ENCODE measurements at regions not wholly inside any gene's neighbourhood (a gene's known extent, or its start where the extent isn't known, plus 50 kb on each side); places are given as distances from the start of the nearest gene placed in this dataset.
"Not testable (repeated sequence)": the region's sequence is repeated elsewhere in the genome, so short reads cannot be mapped to it uniquely, and the experiment has no call there.

DNA sequence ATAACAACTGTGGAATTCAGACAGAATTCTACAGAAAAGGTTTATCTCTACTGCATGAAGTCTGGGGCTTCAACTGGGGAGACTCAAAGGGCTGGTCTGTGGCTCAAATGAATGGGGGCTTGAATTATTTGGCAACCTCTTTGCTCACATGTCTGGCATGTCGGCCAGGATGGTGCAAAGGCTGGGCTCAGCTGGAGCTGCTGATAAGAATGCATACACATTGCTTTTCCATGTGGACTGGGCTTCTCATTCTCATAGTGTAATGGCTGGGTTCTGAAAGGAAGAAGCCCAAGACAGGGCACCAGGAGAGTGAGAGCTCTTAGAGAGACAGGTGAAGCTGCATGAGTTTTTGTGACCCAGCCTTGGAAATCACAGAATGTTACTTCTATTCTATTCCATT lies 194.3 kb upstream of the SGO1 start:
- H3K27ac Mint-ChIP-seq, result no peak overlapping the region

DNA sequence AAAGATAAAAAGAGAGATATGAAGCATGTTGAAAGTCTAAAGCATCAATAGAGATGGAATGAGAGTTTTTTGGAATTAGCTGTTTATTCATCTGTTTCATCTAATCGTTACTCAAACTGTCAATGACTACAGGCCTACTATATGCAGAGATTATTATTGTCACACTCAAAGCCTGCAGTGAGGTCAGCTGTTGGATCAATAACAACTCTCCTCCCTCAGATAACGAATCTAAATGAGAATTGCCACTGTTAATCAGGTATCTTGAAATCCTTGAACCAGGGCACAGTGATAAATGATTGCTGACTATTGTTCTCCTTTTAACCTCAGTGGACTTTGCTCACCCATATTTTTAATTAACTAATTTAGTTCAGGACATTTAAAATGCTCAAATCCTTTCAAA lies 192.3 kb upstream of the SGO1 start:
- H3K27me3 Mint-ChIP-seq (ENCODE audit: low read depth), result no peaks in the 10 kb centered on the region
- H3K36me3 Mint-ChIP-seq, result no peaks in the 10 kb centered on the region
- no peak for DNase-seq (ENCODE audit: low spot score in 2 of 2, unreplicated experiment in 2 of 2)
- no peak overlapping the region for H3K4me3 Mint-ChIP-seq
- TF ChIP-seq, protein P1, sequence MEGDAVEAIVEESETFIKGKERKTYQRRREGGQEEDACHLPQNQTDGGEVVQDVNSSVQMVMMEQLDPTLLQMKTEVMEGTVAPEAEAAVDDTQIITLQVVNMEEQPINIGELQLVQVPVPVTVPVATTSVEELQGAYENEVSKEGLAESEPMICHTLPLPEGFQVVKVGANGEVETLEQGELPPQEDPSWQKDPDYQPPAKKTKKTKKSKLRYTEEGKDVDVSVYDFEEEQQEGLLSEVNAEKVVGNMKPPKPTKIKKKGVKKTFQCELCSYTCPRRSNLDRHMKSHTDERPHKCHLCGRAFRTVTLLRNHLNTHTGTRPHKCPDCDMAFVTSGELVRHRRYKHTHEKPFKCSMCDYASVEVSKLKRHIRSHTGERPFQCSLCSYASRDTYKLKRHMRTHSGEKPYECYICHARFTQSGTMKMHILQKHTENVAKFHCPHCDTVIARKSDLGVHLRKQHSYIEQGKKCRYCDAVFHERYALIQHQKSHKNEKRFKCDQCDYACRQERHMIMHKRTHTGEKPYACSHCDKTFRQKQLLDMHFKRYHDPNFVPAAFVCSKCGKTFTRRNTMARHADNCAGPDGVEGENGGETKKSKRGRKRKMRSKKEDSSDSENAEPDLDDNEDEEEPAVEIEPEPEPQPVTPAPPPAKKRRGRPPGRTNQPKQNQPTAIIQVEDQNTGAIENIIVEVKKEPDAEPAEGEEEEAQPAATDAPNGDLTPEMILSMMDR (IDR thresholded peaks at IDR 0.05; ENCODE audit: unreplicated experiment), result no peak
- H3K9me3 Mint-ChIP-seq, result no peaks in the 10 kb centered on the region
- H3K27ac Mint-ChIP-seq, result no peak overlapping the region
- peaks cover 6% of the 10 kb centered on the region for H3K4me1 Mint-ChIP-seq

More for the DNA sequence above, 194.3 kb upstream of the SGO1 start:
- Mint-ChIP-seq H3K36me3 (no peaks in the 10 kb centered on the region), H3K4me1 (peaks cover 6% of the 10 kb centered on the region), H3K27me3 (ENCODE audit: low read depth) (no peaks in the 10 kb centered on the region), H3K4me3 (no peak overlapping the region), H3K9me3 (peaks cover 4% of the 10 kb centered on the region)
- TF ChIP-seq, protein P1 (IDR thresholded peaks at IDR 0.05; ENCODE audit: unreplicated experiment), result no peak
- no peak for DNase-seq (ENCODE audit: low spot score in 2 of 2, unreplicated experiment in 2 of 2)

DNA sequence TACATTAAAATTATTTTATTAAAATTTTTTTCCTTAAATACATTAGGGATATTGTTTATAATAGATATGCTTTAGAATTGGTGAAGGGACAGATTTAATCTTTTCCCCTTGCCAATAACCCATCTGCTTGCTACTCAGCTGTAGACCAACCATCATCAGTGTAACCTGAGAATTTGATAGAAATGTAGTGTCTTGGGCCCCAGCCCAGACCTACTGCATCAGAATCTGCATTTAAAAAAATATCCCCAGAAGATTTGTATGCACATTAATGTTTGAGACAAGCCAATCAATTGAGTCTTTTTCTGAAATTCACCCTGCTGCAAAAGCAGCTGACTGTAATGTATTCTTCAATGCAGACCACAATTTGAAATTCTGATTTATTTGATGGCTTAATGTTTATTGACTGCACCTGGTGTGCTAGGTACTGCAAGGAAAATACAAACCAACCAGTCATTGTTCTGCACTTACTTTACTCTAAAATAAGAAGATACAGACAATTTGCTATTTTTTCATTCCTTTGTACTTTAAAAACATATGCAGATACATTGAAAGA lies 190.7 kb upstream of the SGO1 start:
- no peak overlapping the region for H3K4me3 Mint-ChIP-seq

DNA sequence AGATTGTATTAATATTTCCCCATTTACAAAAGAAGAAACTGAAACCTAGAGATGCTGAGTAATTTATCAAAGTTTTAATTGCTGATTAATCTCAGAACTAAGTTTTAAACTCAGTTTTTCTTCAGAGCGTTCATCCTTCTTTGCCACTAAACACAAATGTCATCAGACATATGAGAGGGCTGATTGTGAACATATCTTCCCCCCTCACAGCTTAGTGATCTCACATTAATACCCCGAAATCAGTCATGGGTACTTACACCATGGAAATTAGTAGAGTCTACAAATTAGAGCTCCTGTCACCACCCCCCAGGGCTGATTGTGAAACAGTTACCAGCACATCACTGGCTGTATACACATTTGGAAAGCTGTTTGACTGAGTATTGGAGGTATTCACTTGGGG lies 189.3 kb upstream of the SGO1 start:
- DNase-seq (ENCODE audit: low spot score in 2 of 2, unreplicated experiment in 2 of 2), result no peak
- no peaks in the 10 kb centered on the region for H3K36me3 Mint-ChIP-seq
- H3K4me3 Mint-ChIP-seq, result no peak overlapping the region
- no peaks in the 10 kb centered on the region for H3K27me3 Mint-ChIP-seq (ENCODE audit: low read depth)
- H3K4me1 Mint-ChIP-seq, result peaks cover 6% of the 10 kb centered on the region
- no peak overlapping the region for H3K27ac Mint-ChIP-seq
- no peaks in the 10 kb centered on the region for H3K9me3 Mint-ChIP-seq
- TF ChIP-seq, protein P1 (IDR thresholded peaks at IDR 0.05; ENCODE audit: unreplicated experiment), result no peak

More for the DNA sequence above, 190.7 kb upstream of the SGO1 start:
- DNase-seq (ENCODE audit: low spot score in 2 of 2, unreplicated experiment in 2 of 2), result no peak
- Mint-ChIP-seq H3K27ac (no peak overlapping the region), H3K4me1 (peaks cover 6% of the 10 kb centered on the region), H3K27me3 (ENCODE audit: low read depth) (no peaks in the 10 kb centered on the region), H3K36me3 (no peaks in the 10 kb centered on the region), H3K9me3 (no peaks in the 10 kb centered on the region)
- TF ChIP-seq, protein P1 (IDR thresholded peaks at IDR 0.05; ENCODE audit: unreplicated experiment), result no peak

DNA sequence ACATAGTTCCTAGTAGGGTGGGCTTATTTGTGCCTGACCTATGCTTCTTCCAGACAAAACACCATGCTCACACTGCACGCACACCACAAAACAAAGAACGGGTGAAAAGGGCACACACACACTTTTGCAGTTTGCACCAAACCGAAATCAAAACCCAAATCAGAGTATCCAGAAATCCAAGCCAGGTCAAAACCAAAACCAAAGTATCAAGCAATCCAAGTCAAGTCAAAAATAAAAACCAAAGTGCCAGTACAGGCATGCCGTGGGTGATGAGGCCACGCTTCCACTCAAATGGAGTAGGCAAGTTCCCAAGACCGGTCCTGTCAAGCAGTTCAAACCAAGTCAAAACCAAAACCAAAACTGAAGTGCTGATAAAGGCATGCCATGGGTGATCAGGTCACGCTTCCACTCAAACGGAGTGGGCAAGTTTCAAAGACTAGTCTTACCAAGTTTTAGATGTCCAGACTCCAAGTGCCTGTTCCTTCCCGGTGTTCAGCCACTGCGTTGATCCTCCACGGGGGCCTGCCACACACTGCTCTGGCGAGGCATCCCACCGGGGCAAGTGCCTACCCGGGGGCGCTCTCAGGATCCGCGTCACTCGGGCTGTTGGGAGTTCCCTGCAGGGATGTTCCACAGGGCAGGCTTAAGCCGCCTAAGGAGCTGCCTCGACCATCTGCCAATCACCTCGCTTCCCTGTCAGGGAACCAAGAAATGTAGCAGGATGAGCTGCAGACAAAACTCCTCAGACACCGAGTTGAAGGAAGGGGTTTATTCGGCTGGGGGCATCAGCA lies 184.5 kb upstream of the SGO1 start:
- not testable (repeated sequence) for DNase-seq (ENCODE audit: low spot score in 2 of 2, unreplicated experiment in 2 of 2); H3K36me3 Mint-ChIP-seq; H3K27ac Mint-ChIP-seq; H3K9me3 Mint-ChIP-seq; H3K4me3 Mint-ChIP-seq; H3K27me3 Mint-ChIP-seq (ENCODE audit: low read depth); H3K4me1 Mint-ChIP-seq

DNA sequence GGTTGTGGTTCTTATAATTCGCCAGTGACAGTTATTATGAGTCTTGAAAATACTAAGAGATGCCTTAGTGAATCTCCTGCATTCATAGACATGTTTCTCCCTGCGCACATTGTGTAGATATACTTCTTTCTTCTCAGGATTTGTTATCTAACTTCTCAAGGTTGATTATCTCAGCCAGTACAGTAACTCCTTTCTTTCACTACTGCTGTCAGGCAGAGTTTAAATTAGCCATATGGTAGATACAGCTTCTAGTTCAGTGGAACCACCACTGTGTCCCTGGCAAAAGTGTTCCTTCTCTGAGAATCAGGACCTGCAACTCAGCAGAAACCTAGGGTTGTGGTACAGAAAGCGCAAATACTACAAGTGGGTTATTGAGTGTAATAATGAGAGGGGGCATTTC lies 175.0 kb upstream of the SGO1 start:
- Mint-ChIP-seq H3K27me3 (ENCODE audit: low read depth) (no peaks in the 10 kb centered on the region), H3K36me3 (no peaks in the 10 kb centered on the region), H3K27ac (no peak overlapping the region), H3K9me3 (peaks cover 17% of the 10 kb centered on the region), H3K4me3 (no peak overlapping the region), H3K4me1 (no peaks in the 10 kb centered on the region)
- no peak for DNase-seq (ENCODE audit: low spot score in 2 of 2, unreplicated experiment in 2 of 2)
- TF ChIP-seq, protein P1 (IDR thresholded peaks at IDR 0.05; ENCODE audit: unreplicated experiment), result no peak

Measured in mesothelial cell of epicardium (in vitro differentiated cells).